GM19328 (cell line): ENCODE measurements at regions not wholly inside any gene's neighbourhood (a gene's known extent, or its start where the extent isn't known, plus 50 kb on each side); places are given as distances from the start of the nearest gene placed in this dataset.

ENCODE experiments used
- ATAC-seq: cut with Tn5 transposase; IDR thresholded peaks from one replicate; pipeline ENCODE4 v1.9.1; 2021; ENCODE audit warnings: mild to moderate bottlenecking, moderate library complexity; ENCODE audit not compliant: unreplicated experiment

- ATAC-seq = no peak
Measured at GRCh38 chr18:39751161-39751560, 2185.6 kb upstream of the CELF4 start.

- no peak for ATAC-seq
Measured at GRCh38 chr18:39749154-39749553, 2183.6 kb upstream of the CELF4 start.

DNA sequence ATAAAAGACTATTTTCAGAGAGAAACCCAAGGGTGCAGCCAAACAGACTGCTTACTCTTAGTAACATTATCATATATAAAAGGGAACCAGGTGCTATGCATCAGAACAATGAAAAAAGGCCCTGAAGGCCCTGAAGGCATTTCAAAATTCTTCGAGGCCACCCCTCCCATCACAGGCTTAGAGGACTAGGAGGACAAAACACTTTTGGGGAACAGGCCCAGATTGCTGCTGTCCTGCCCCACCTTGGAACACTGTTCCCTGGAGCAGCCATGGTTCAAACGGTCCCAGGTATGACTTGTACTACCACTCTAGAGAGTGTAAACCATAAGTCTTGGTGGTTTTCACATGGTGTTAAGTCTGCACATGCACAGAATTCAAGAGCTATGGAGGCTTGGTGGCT, 2183.1 kb upstream of the CELF4 start:
- no peak for ATAC-seq

- ATAC-seq = no peak
Measured at GRCh38 chr18:39746201-39746600, 2180.6 kb upstream of the CELF4 start.

GRCh38 chr18:39743463-39743862, 2177.9 kb upstream of the CELF4 start:
- no peak for ATAC-seq

- no peak for ATAC-seq
Measured at GRCh38 chr18:39741755-39742466, 2176.3 kb upstream of the CELF4 start.

GRCh38 chr18:39737869-39738268, 2172.3 kb upstream of the CELF4 start:
- no peak for ATAC-seq

- no peak for ATAC-seq
Measured at GRCh38 chr18:39732918-39733317, 2167.3 kb upstream of the CELF4 start.

DNA sequence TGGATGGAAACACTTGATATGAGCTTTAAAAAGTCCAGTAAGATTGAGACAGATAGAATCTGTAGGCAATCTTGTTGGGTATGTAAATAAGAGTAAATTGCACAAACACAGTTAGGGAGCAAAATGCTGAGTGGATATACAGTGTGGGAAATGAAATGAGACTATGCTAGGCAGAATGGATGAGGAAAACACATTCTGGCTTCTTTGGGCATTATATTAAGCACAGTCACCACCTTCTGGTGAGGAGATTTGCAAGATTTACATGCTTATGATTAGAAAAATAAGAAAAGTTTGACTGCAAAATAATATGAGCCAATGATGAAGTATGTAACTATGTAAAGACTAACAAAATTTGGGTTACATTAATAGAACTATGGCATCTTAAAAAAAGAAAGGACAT, 2165.0 kb upstream of the CELF4 start:
- ATAC-seq = no peak

DNA sequence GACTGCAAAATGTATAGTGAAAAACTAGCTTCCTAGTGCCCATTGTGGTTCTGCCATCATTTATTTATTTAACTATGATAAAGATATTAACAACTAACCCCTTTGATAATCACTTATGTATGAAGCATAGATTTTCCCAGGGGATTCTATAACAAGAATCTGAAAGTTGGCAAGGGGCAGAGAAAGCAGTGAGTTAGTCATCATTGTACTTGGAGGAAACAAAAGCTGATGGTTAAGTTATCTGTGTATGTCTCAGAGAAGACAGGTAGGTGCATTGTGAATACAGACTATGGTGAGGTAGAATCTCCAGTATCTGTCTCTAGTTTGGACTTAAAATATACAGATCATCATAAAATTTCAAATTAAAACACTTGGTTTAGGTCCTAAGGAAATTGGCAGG, 2159.1 kb upstream of the CELF4 start:
- no peak for ATAC-seq

- ATAC-seq = no peak
Measured at GRCh38 chr18:39721712-39722111, 2156.1 kb upstream of the CELF4 start.

DNA sequence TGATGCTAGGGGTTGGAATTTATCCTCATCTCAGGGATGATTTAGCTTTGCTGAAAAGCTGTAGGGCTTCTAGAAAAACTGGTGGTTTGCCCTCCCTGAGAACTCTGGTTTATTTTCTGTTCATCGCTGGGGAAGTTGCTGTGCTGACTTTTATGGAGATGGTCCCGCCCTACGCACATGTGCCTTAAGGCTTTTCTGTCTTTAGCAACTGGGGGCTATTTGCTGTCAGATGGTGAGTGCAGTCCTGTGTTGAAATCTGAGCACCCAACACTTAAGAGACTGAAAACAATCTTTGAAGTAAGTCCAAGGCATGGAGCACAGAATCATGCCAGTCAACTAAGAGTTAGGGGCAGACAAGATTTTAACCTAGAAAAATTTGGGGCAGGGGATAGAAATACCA, 2148.4 kb upstream of the CELF4 start:
- ATAC-seq = no peak

DNA sequence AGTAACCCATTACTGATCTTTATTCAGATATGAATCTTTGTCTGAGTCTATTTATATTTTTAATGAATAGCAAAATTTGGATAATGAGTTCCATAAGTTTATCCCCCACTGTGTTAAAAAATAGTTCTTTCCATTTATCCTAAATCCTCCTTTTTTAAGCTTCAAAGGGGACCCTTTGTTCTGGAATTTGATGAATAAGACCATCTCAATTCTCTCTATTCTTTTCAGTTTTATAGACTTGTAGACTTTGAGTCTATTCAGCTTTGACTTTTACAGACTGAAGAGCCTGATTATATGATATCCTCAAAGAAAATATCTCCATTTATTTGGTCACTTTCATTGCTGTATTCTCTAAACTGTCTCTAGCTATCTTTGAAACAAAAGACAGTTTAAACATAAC, 2146.1 kb upstream of the CELF4 start:
- no peak for ATAC-seq

GRCh38 chr18:39705362-39705761, 2139.8 kb upstream of the CELF4 start:
- ATAC-seq = no peak

GRCh38 chr18:39702888-39703287, 2137.3 kb upstream of the CELF4 start:
- ATAC-seq = no peak

DNA sequence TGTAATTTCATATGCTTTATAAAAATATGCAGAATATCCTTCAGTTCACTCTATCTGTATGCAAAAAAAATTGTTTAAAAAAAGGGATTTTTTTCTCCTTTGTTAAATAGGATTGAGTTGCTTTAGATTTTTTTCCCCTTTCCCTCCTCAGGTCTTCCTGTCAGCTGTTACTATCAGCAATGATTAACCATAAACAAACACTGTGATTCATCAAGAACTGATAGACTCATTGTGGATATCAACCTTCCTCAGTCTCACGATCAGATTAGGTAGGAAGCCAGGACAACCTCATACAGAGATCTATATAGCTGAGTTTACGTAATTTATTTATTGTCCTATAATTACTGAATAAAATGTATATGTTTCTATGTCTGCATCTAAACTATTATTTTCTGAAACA, 2136.2 kb upstream of the CELF4 start:
- ATAC-seq = no peak

DNA sequence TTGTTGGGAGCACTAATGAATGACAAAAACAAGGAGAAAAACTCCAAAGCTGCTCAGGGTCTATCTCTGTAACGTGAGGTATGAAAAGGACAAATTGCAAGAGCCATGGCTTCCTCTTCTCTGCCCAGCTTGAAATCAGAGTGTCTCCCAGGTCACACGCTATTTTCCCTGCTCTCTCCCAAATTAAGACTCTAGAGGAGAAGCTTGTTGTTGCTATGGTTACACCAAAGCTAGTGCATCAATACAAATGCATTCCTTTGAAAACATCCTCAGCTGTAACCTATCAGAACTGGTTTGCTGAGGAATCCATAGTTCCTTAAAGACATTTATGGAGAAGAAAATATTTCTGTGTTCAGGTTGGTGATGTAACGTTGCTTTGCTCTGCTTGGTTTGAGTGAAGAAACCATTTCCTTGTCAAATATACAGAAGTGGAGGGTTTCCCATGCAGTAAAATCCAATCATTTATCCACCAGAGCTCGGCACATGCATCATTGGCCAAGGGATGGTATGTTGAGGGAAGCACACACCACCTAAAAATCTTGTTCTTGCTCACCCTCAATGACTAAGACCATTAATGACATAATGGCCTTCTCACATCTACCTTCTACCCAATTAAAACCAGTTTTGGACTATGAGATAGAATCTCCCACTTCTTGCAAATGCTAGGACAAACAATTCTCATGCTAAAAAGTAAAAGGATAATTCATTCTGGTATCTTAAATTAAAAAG, 2135.6 kb upstream of the CELF4 start:
- no peak for ATAC-seq

DNA sequence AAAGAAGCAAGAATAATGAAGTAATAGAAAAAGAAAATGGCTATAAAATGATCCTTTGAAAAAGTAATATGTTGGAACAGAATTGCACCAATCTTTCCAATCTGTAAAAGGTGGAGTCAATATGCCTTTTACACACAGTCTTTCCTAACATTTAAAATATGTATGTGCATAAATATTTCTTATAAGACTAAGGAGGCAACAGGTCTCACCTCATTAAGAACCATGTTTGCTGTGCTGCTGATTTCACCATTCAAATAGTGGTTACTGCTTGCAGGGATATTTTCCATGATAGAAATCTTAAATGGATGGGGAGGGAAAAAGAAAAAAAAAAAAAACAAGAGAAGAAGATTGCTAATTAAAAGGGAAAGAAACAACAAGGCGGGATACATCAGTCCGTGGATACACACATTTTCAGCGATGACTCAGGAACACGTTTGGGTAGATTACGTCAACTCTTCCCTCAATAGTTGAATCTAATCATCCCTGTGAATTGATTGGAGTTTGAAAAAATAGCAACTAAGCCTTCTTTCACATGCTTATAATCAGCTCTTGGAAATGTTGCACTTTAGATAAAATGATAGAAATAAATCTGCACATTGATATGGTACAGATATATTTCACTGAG, 2133.9 kb upstream of the CELF4 start:
- no peak for ATAC-seq

DNA sequence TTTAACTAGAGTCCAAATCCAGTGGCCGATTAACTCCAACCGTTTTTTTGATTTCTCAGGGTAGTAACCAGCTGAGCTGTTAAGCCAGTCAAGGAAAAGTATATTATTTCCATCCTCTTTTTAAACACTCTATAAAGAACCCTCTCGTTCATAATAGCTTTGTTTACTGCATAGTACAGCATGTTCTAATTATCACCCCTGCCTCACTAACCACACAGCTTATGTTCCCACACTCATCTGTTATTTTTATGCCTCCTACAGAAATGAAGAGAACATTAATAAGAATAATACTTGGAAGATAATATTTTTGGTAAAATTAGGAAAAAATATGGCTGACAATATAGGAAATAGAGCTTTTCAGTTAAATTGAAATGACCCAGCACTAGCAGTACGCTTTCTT, 2132.8 kb upstream of the CELF4 start:
- no peak for ATAC-seq

- no peak for ATAC-seq
Measured at GRCh38 chr18:39693359-39693758, 2127.8 kb upstream of the CELF4 start.

GRCh38 chr18:39692367-39693015, 2126.9 kb upstream of the CELF4 start:
- ATAC-seq = no peak
